ENCODE measurements at regions not wholly inside any gene's neighbourhood (a gene's known extent, or its start where the extent isn't known, plus 50 kb on each side); places are given as distances from the start of the nearest gene placed in this dataset.

DNA sequence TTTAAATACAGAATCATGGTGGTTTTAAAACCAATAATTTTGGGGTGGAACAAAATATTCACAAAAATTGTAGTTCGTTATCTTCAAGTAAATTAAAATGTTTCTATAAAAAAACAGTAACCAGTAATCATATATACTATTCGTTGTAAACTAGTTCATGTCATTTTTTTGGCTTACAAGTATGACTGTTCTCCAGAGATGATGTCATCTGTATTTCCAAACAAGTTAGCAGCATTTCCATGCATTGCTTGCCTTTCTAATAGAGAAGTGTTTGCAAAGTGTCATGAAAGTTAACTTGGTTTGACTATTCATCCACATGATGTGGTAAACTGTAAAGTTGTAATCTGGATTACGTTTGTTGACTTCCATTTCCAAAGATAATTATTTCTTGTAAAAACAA is 717.9 kb upstream of the ADAMTS16 start:
- Histone ChIP-seq H3K4me1 (no peaks in the 10 kb centered on the region), H3K27ac (no peak overlapping the region), H3K9me3 (no peaks in the 10 kb centered on the region), H3K36me3 (no peaks in the 10 kb centered on the region), H3K27me3 (no peaks in the 10 kb centered on the region), H3K4me3 (no peak overlapping the region)
- TF ChIP-seq POLR2A (IDR thresholded peaks at IDR 0.05) = no peak
- TF ChIP-seq EP300 (IDR thresholded peaks at IDR 0.05) = no peak
- TF ChIP-seq, protein P1, sequence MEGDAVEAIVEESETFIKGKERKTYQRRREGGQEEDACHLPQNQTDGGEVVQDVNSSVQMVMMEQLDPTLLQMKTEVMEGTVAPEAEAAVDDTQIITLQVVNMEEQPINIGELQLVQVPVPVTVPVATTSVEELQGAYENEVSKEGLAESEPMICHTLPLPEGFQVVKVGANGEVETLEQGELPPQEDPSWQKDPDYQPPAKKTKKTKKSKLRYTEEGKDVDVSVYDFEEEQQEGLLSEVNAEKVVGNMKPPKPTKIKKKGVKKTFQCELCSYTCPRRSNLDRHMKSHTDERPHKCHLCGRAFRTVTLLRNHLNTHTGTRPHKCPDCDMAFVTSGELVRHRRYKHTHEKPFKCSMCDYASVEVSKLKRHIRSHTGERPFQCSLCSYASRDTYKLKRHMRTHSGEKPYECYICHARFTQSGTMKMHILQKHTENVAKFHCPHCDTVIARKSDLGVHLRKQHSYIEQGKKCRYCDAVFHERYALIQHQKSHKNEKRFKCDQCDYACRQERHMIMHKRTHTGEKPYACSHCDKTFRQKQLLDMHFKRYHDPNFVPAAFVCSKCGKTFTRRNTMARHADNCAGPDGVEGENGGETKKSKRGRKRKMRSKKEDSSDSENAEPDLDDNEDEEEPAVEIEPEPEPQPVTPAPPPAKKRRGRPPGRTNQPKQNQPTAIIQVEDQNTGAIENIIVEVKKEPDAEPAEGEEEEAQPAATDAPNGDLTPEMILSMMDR (IDR thresholded peaks at IDR 0.05) = no peak
- no peak for TF ChIP-seq POLR2AphosphoS5 (IDR thresholded peaks at IDR 0.05)
- ATAC-seq (ENCODE audit: low FRiP score in 2 of 2) = no peak
- 66 to 67% methylated on average over 3 of the region's 3 CpGs for WGBS, 2 donors
- DNase-seq = no peak

DNA sequence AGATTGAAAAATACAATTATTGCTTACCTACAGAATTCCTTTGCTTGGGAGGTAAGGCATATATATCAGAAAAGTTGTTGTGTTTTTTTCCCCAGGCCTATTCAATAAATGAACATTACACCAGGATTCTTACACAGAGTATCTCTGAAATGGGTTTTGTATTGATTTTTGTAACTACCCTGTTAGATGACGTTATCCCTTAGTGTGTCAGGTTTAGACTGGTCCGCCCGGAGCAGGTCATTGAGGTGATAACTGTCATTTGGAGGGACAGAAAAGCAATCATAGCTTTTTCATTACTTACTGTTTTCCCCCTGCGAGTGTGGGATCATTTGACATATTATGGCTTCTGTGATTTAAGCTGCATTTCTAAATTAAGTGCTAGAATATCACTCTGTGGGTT is 715.2 kb upstream of the ADAMTS16 start:
- Histone ChIP-seq H3K4me1 (no peaks in the 10 kb centered on the region), H3K9me3 (no peaks in the 10 kb centered on the region), H3K27ac (no peak overlapping the region), H3K36me3 (no peaks in the 10 kb centered on the region), H3K27me3 (no peaks in the 10 kb centered on the region), H3K4me3 (no peak overlapping the region)
- 80 to 84% methylated on average over 4 of the region's 4 CpGs for WGBS, 2 donors
- no peak for ATAC-seq (ENCODE audit: low FRiP score in 2 of 2)
- TF ChIP-seq POLR2A (IDR thresholded peaks at IDR 0.05) = no peak
- TF ChIP-seq, protein P1 (IDR thresholded peaks at IDR 0.05) = no peak
- TF ChIP-seq POLR2AphosphoS5 (IDR thresholded peaks at IDR 0.05) = no peak
- no peak for TF ChIP-seq EP300 (IDR thresholded peaks at IDR 0.05)
- no peak for DNase-seq

DNA sequence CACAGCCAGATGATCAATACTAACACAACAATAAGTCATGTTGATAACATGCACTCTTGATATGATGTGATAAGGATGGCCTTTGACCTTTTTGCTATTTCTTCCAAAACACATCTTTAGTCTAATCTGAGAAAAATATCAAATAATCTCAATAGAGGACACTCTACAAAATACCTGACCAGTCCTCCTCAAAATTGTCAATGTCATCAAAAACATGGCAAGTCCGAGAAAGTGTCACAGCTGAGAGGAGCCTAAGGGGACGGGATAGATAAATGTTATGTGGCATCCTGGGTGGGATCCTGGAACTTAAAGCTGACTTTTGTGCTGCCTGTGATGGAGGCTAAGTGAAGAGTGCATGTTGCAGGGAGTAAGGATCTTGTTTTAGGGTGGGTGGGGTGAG is 699.6 kb upstream of the ADAMTS16 start:
- ATAC-seq (ENCODE audit: low FRiP score in 2 of 2) = no peak
- no peak overlapping the region for H3K27ac ChIP-seq
- TF ChIP-seq, protein P1 (IDR thresholded peaks at IDR 0.05) = no peak
- TF ChIP-seq POLR2A (IDR thresholded peaks at IDR 0.05) (no peak), EP300 (IDR thresholded peaks at IDR 0.05) (no peak), POLR2AphosphoS5 (IDR thresholded peaks at IDR 0.05) (no peak)

DNA sequence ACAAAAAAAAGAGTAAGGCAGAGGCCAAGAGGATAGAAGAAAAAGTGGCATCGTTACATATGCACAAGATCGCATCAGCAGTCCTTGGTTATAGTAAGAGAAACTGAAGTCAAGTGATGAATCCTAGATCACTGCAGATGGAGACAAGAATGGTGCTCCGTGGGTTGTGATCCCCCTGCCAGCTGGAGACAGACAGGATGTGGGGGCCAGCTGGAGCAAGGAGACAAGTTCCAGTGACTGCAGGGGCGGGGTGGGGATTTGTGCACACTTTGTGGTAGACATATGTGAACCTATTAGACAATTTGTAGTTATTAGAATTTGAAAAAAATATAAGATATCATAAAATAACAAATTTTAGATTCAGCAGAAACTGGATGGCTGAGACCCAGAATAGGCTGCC is 697.9 kb upstream of the ADAMTS16 start:
- ATAC-seq (ENCODE audit: low FRiP score in 2 of 2) (no peak), DNase-seq (no peak)
- Histone ChIP-seq H3K4me1 (no peaks in the 10 kb centered on the region), H3K27ac (no peak overlapping the region), H3K4me3 (no peak overlapping the region), H3K27me3 (no peaks in the 10 kb centered on the region), H3K9me3 (peaks cover 0 to 8% (median 2%) of the 10 kb centered on the region in 4 donors), H3K36me3 (no peaks in the 10 kb centered on the region)
- 76 to 80% methylated on average over 4 of the region's 4 CpGs for WGBS, 2 donors
- TF ChIP-seq, protein P1 (IDR thresholded peaks at IDR 0.05) = no peak
- TF ChIP-seq EP300 (IDR thresholded peaks at IDR 0.05) (no peak), POLR2AphosphoS5 (IDR thresholded peaks at IDR 0.05) (no peak), POLR2A (IDR thresholded peaks at IDR 0.05) (no peak)

More for the DNA sequence above, 699.6 kb upstream of the ADAMTS16 start:
- no peaks in the 10 kb centered on the region for H3K27me3 ChIP-seq
- no peaks in the 10 kb centered on the region for H3K4me1 ChIP-seq
- no peak for DNase-seq
- WGBS, 2 donors = 75 to 82% methylated on average over 2 of the region's 2 CpGs
- no peaks in the 10 kb centered on the region for H3K9me3 ChIP-seq
- no peak overlapping the region for H3K4me3 ChIP-seq
- H3K36me3 ChIP-seq = no peaks in the 10 kb centered on the region

DNA sequence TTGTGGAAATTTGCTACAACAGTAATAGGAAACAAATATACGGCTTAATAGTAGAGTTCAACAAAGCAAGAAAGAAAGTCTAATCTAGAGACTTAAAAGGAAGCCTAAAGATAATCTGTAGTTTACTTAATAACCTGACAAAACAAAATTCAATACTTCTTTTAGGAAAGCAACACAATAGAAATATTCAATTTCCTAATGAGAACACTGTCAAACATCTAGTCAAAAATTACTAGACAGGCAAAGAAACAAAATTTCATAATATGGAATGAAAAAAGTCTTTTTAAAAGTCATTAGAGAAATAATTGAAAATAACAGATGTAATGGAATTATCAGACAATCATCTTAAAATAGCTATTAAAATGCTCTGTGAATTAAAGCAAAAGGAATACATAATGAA is 692.5 kb upstream of the ADAMTS16 start:
- ATAC-seq (ENCODE audit: low FRiP score in 2 of 2) = no peak
- Histone ChIP-seq H3K27me3 (no peaks in the 10 kb centered on the region), H3K4me1 (no peaks in the 10 kb centered on the region), H3K4me3 (no peak overlapping the region), H3K9me3 (peaks cover 0 to 12% (median 5%) of the 10 kb centered on the region in 4 donors), H3K27ac (no peak overlapping the region), H3K36me3 (no peaks in the 10 kb centered on the region)
- no peak for DNase-seq
- TF ChIP-seq POLR2A (IDR thresholded peaks at IDR 0.05) (no peak), POLR2AphosphoS5 (IDR thresholded peaks at IDR 0.05) (no peak), EP300 (IDR thresholded peaks at IDR 0.05) (no peak)
- TF ChIP-seq, protein P1 (IDR thresholded peaks at IDR 0.05) = no peak
- WGBS, 2 donors = 95 to 98% methylated on average over 1 of the region's 1 CpG
